GM10248 (cell line): ENCODE measurements at regions not wholly inside any gene's neighbourhood (a gene's known extent, or its start where the extent isn't known, plus 50 kb on each side); places are given as distances from the start of the nearest gene placed in this dataset.

ENCODE experiments used
- CTCF ChIA-PET: fragments of 300-600 bp; sonication (Branson Sonifier 250); formaldehyde crosslinking; extraction: SDS; loops from one replicate; lab custom pipeline; 2021; ENCODE audit warnings: antibody characterized with exemption; lab: Yijun Ruan, JAX
- POLR2A ChIA-PET: fragments of 350-650 bp; sonication (Branson Sonifier 250); formaldehyde crosslinking; extraction: SDS; loops from one replicate; lab custom pipeline; 2020; ENCODE audit warnings: antibody characterized with exemption; lab: Yijun Ruan, JAX
- DNase-seq: peaks from one replicate; pipeline ENCODE4 v3.0.0; 2012; ENCODE audit errors: extremely low spot score
- CTCF ChIP-seq: IDR thresholded peaks from 2 replicates; pipeline ENCODE4 v1.5.1; 2012; ENCODE audit warnings: mild to moderate bottlenecking, low read depth; ENCODE audit errors: extremely low read depth, missing control alignments, control extremely low read depth

- POLR2A ChIA-PET = no interaction called here
- CTCF ChIA-PET = no interaction called here
- TF ChIP-seq CTCF = no peak
- DNase-seq = no peak
Observed at GRCh38 chr17:70825321-70826125, 656.2 kb downstream of the KCNJ2 start.

GRCh38 chr17:70829876-70830275 is 660.5 kb downstream of the KCNJ2 start:
- ChIA-PET POLR2A (no interaction called here), CTCF (interaction anchor here (0.7 to 1.6 kb wide), 2 partner anchors 15 to 33 kb away, joined by 3 read pairs; no protein-coding TSS in a partner anchor)
- TF ChIP-seq CTCF = no peak
- DNase-seq = no peak

- no peak for TF ChIP-seq CTCF
- DNase-seq = no peak
- POLR2A ChIA-PET = no interaction called here
- CTCF ChIA-PET = no interaction called here
Observed at GRCh38 chr17:70834039-70834438, 664.7 kb downstream of the KCNJ2 start.

GRCh38 chr17:70848785-70849184 is 679.5 kb downstream of the KCNJ2 start:
- DNase-seq = no peak
- POLR2A ChIA-PET = no interaction called here
- TF ChIP-seq CTCF = no peak
- CTCF ChIA-PET = no interaction called here

- DNase-seq = no peak
- ChIA-PET POLR2A (no interaction called here), CTCF (no interaction called here)
- no peak for TF ChIP-seq CTCF
Observed at GRCh38 chr17:70855401-70856054, 686.2 kb downstream of the KCNJ2 start.

- ChIA-PET POLR2A (no interaction called here), CTCF (no interaction called here)
- no peak for TF ChIP-seq CTCF
- no peak for DNase-seq
Observed at GRCh38 chr17:70857351-70857750, 688.0 kb downstream of the KCNJ2 start.
